H54 (cell line): ENCODE measurements at regions not wholly inside any gene's neighbourhood (a gene's known extent, or its start where the extent isn't known, plus 50 kb on each side); places are given as distances from the start of the nearest gene placed in this dataset.
"Not testable (repeated sequence)": the region's sequence is repeated elsewhere in the genome, so short reads cannot be mapped to it uniquely, and the experiment has no call there.

Experiments used
- DNase-seq: peaks from one replicate; pipeline ENCODE4 v3.0.0; 2011; ENCODE audit warnings: low spot score, mixed read lengths; ENCODE audit not compliant: insufficient read length
- FAIRE-seq: peaks from 3 replicates; lab custom pipeline; 2011; peaks lifted over from hg19 to GRCh38; lab: Jason Lieb, UNC
- POLR2A ChIP-seq: IDR thresholded peaks from 2 replicates; pipeline ENCODE4 v1.6.1; 2011; ENCODE audit warnings: low read depth, mild to moderate bottlenecking, low read length

- DNase-seq, result no peak
- no peak for TF ChIP-seq POLR2A
- FAIRE-seq, result no peak
These were observed 50.2 kb upstream of the CPNE4 start for GRCh38 chr3:132084982-132085381.

- TF ChIP-seq POLR2A, result no peak
- DNase-seq (no peak), FAIRE-seq (no peak)
These were observed 52.5 kb upstream of the CPNE4 start for GRCh38 chr3:132087356-132087755.

- FAIRE-seq (no peak), DNase-seq (no peak)
- no peak for TF ChIP-seq POLR2A
These were observed 53.5 kb upstream of the CPNE4 start for GRCh38 chr3:132088291-132088690.

GRCh38 chr3:132090921-132091320, 56.1 kb upstream of the CPNE4 start:
- FAIRE-seq (no peak), DNase-seq (no peak)
- TF ChIP-seq POLR2A, result no peak

GRCh38 chr3:132116601-132117000, 81.8 kb upstream of the CPNE4 start:
- DNase-seq (no peak), FAIRE-seq (no peak)
- TF ChIP-seq POLR2A, result no peak

- DNase-seq (no peak), FAIRE-seq (no peak)
- TF ChIP-seq POLR2A, result no peak
These were observed 82.8 kb upstream of the CPNE4 start for GRCh38 chr3:132117642-132118041.

- FAIRE-seq (no peak), DNase-seq (no peak)
- TF ChIP-seq POLR2A, result no peak
These were observed 84.7 kb upstream of the CPNE4 start for GRCh38 chr3:132119531-132119930.

GRCh38 chr3:132124096-132124495, 89.3 kb upstream of the CPNE4 start:
- FAIRE-seq, result no peak
- TF ChIP-seq POLR2A, result no peak
- no peak for DNase-seq

- no peak for DNase-seq
- FAIRE-seq, result no peak
- TF ChIP-seq POLR2A, result no peak
These were observed 90.0 kb upstream of the CPNE4 start for GRCh38 chr3:132124651-132125284.

GRCh38 chr3:132134611-132135010, 99.8 kb upstream of the CPNE4 start:
- DNase-seq (no peak), FAIRE-seq (peak; percentile 97)
- no peak for TF ChIP-seq POLR2A

- FAIRE-seq (peak; percentile 99), DNase-seq (peak; percentile 70)
- TF ChIP-seq POLR2A, result no peak
These were observed 101.0 kb upstream of the CPNE4 start for GRCh38 chr3:132135628-132136333.

GRCh38 chr3:132136334-132136716, 101.5 kb upstream of the CPNE4 start:
- no peak for FAIRE-seq

GRCh38 chr3:132136902-132137301, 102.1 kb upstream of the CPNE4 start:
- DNase-seq, FAIRE-seq: not testable (repeated sequence)

More at GRCh38 chr3:132136334-132136716, 101.5 kb upstream of the CPNE4 start:
- TF ChIP-seq POLR2A, result no peak
- DNase-seq, result no peak

- no peak for DNase-seq
- no peak for TF ChIP-seq POLR2A
- peak; percentile 48 for FAIRE-seq
These were observed 111.0 kb upstream of the CPNE4 start for GRCh38 chr3:132145833-132146232.

- no peak for TF ChIP-seq POLR2A
- no peak for FAIRE-seq
These were observed 119.8 kb upstream of the CPNE4 start for GRCh38 chr3:132154619-132155018.

More at GRCh38 chr3:132154619-132155018, 119.8 kb upstream of the CPNE4 start:
- no peak for DNase-seq
